ENCODE measurements at regions not wholly inside any gene's neighbourhood (a gene's known extent, or its start where the extent isn't known, plus 50 kb on each side); places are given as distances from the start of the nearest gene placed in this dataset.
A peak's percentile ranks its signal among the peaks of the same experiment; 100 is the strongest.

GRCh38 chr1:229069176-229069575 lies 201.7 kb upstream of the RAB4A start:
- DNase-seq: no peak

- DNase-seq: peak; percentile 79
Measured at GRCh38 chr1:229070168-229070567, 200.7 kb upstream of the RAB4A start.

- no peak for DNase-seq
Measured at GRCh38 chr1:229073251-229073650, 197.7 kb upstream of the RAB4A start.

GRCh38 chr1:229075217-229075616 lies 195.7 kb upstream of the RAB4A start:
- no peak for DNase-seq

- no peak for DNase-seq
Measured at GRCh38 chr1:229075716-229076115, 195.2 kb upstream of the RAB4A start.

GRCh38 chr1:229076195-229076594 lies 194.7 kb upstream of the RAB4A start:
- no peak for DNase-seq

- no peak for DNase-seq
Measured at GRCh38 chr1:229079016-229079595, 191.8 kb upstream of the RAB4A start.

GRCh38 chr1:229080361-229080760 lies 190.6 kb upstream of the RAB4A start:
- no peak for DNase-seq

GRCh38 chr1:229085291-229085690 lies 185.6 kb upstream of the RAB4A start:
- DNase-seq: no peak

GRCh38 chr1:229086091-229086490 lies 184.8 kb upstream of the RAB4A start:
- no peak for DNase-seq

- DNase-seq: no peak
Measured at GRCh38 chr1:229086686-229087085, 184.2 kb upstream of the RAB4A start.

GRCh38 chr1:229087339-229087738 lies 183.6 kb upstream of the RAB4A start:
- no peak for DNase-seq

GRCh38 chr1:229087906-229088305 lies 183.0 kb upstream of the RAB4A start:
- DNase-seq: no peak

GRCh38 chr1:229088711-229089110 lies 182.2 kb upstream of the RAB4A start:
- DNase-seq: no peak

GRCh38 chr1:229089586-229090208 lies 181.2 kb upstream of the RAB4A start:
- no peak for DNase-seq

GRCh38 chr1:229091721-229092136 lies 179.2 kb upstream of the RAB4A start:
- no peak for DNase-seq

- DNase-seq: no peak
Measured at GRCh38 chr1:229092377-229093237, 178.3 kb upstream of the RAB4A start.

- no peak for DNase-seq
Measured at GRCh38 chr1:229093238-229093540, 177.7 kb upstream of the RAB4A start.

GRCh38 chr1:229093609-229094336 lies 177.1 kb upstream of the RAB4A start:
- DNase-seq: no peak

- no peak for DNase-seq
Measured at GRCh38 chr1:229094476-229095311, 176.2 kb upstream of the RAB4A start.

GRCh38 chr1:229095325-229095724 lies 175.6 kb upstream of the RAB4A start:
- no peak for DNase-seq

GRCh38 chr1:229097356-229097755 lies 173.6 kb upstream of the RAB4A start:
- DNase-seq: no peak

GRCh38 chr1:229098361-229098760 lies 172.6 kb upstream of the RAB4A start:
- no peak for DNase-seq
